NCI-H2196 treated with DMSO at 0.1 percent for 48 hours (cell line): ENCODE measurements at regions not wholly inside any gene's neighbourhood (a gene's known extent, or its start where the extent isn't known, plus 50 kb on each side); places are given as distances from the start of the nearest gene placed in this dataset.

Experiments used
- DNase-seq: peaks from one replicate; lab custom pipeline; 2025; ENCODE audit not compliant: unreplicated experiment; lab: John Stamatoyannopoulos, UW

DNA sequence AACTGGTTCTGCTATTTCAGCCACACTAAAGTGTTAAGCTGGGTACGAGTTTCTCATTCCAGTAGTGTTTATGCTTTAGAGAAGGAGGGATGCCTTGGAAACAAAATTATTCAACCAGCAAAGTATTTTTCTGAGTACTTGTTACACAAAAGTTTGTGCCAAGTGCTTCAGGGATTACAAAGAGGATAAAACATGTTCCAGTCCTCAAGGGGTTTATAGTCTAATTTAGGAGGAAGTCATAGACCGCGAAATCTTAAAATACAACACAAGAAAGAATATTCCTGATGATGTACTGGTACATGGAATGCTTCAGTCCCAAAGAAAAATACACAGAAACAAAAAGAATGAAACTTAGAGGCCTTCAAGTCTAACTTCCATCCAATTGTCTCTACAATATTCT lies 85.4 kb upstream of the NR4A3 start:
- DNase-seq: no peak

DNA sequence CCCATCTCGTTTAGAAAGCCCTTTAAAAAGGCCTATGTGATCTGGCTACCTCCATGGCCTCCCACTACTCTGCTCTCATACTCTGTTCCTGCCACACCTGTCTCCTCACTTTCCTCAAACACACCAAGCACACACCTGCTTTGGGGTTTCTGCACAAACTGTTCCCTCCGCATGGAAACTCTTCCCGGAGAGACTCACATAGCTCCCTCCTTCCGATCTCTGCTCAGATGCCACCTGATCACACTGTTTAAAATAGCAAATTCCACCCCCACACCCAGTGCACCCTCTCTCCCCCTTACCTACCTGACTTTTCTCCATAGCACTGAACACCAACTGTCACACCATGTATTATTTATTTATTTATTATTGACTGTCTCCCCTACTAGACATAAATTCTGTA lies 84.0 kb upstream of the NR4A3 start:
- no peak for DNase-seq

DNA sequence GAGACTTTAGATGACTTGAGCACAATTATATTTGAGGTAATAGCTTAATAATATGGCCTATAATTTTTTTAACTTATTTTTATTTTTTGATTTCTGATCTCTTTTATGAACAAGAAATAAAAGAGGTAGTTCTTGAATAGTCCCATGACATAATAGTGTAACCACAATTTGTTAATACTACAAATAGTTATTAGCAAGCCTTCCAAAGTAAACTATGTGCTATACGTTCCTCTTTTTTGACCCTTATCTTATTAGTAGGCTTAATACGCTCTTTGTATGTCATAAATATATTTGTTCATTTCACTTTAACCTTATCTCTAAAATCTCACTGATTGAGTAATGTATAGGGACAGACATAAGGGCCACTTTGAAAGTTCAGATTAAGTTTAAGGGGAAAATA lies 78.7 kb upstream of the NR4A3 start:
- no peak for DNase-seq

DNA sequence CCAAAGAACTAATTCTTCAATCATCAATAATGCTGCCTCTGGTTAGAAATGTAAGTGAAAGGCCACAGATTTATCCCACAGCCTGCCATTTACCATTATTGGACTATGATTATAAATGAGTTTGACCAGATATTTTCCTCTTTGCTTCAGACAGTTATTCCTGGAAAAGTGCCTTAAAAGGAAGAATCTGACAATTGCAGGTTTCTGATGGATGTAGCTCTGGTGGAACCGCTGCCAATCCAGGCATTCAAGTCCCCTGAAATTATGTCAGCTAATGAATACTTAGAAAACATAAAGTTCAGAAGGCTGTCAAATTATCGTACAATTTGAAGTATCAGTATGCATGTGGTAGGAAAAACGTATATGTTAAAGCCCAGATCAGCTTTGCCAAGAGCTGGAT lies 78.2 kb upstream of the NR4A3 start:
- no peak for DNase-seq

DNA sequence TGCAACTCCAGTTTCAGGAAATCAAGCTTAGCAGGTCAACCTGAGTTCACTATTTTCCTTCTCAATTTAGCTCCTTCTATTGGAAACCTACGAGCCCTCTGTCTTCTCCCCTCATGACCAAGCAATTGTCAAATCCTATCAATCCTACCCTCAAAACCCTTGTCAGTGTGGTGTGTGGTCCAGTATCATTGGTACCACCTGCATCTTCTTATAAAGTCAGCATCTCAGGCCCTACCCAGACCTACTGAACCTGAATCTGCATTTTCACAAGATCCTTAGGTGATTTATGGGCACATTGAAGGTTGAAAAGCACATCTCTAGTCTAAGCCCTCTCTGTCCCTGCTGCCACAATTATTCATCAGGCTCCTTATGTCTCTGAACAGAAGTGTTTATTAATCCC lies 77.6 kb upstream of the NR4A3 start:
- DNase-seq: no peak

DNA sequence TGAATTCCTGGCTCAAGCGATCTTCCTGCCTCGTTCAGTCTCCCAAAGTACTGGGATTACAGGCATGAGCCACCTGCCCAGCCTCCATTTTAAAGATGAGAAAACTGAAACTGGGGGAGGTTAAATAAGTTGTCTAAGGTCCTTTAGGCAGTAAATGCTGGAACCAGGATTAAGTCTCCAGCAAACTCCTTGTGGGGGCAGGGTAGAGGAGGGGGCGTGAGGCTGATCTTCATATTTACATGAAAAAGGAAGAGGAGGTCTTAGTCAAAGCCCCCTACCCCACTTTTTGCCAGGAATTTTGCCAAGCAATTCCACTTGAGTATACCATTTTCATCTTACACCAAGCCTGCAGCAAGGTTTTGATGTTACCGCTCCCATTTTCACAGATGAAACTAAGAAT lies 76.6 kb upstream of the NR4A3 start:
- no peak for DNase-seq

DNA sequence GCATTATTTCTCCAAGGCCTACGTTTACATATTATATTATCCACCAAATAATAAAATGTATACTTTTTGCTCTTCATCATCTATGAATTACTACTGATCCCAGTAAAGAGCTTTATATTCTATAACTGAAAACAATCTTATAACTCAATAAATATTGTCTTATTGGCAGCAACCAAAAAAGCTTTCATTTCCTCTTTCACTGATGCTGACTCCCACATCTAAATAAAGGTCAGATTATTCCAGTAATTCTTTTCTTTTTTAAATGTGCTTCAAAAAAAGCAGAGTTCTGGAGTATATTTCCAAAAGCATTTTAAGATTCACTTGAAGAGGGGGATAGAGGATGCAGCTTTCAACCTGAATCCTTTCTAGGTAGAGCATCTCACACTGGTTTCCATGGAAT lies 75.3 kb upstream of the NR4A3 start:
- no peak for DNase-seq

DNA sequence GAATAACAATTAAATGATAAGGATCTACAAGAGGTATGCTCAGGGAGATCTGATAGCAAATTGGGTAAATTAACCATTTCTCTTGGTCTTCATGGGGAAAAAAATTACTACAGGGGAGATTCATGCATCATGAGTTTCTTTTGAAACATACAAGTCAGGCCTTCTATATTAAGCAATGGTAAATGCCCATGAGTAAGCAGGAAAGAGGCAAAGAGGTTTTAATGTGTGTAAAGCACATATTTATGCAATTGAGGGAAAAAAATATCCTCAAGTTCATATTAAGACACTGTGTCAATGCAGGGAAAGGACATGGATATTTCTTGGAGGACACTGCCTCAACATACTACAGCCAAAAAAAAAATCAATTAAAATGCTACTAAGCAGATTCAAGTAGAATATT lies 73.4 kb upstream of the NR4A3 start:
- no peak for DNase-seq

DNA sequence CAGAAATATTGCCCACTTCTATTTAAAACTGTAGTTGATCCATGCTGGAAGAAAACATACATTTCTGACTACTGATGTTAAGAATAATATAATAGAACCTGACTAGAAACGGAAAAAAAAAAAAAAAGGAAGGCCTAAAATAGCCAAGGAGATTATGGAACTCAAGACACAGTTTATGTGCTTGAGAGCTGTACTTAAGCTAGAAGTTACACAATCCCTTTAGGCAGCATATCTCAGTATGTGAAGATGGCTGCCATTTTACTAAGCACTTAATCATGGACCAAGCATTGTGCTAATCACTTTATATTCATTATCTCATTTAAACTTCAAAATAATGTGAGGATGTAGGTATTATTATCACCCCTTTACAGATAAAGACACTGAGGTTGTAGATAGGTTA lies 73.0 kb upstream of the NR4A3 start:
- DNase-seq: no peak

DNA sequence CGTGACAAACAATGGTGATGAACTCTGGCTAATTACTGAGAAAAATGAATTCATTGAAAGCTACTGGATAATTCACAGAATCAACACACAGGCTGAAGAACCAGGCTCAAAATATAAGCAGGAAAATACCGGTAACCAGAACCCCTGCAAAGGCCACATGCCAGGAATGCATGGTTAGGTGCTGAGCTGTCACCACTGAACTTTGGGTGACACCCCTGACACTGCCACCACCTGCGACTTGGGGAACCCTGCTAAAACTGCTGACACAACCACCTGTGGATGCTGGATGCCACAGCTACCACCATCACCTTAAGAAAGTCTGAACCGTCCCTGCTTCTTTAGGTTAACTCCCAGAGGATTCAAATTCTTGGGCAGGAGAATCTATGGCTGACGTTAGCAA lies 72.0 kb upstream of the NR4A3 start:
- DNase-seq: no peak

DNA sequence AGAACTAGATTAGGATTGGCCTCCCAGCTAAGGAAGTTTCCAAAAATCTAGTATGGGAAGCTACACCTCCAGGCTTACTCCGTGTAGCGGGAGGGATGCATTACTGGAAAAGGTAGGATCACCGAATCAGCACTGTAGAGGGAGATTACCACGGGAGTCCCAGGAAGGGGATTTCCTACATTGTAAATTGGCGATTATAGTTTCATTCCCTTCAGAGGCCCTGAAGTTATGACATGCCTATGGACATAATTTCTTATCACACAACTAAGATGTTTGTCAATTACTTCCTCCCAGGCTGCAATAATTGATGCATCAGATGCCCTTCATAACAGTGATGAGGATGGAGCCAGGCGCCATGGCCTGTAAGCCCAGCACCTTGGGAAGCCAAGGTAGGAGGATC lies 71.2 kb upstream of the NR4A3 start:
- no peak for DNase-seq

DNA sequence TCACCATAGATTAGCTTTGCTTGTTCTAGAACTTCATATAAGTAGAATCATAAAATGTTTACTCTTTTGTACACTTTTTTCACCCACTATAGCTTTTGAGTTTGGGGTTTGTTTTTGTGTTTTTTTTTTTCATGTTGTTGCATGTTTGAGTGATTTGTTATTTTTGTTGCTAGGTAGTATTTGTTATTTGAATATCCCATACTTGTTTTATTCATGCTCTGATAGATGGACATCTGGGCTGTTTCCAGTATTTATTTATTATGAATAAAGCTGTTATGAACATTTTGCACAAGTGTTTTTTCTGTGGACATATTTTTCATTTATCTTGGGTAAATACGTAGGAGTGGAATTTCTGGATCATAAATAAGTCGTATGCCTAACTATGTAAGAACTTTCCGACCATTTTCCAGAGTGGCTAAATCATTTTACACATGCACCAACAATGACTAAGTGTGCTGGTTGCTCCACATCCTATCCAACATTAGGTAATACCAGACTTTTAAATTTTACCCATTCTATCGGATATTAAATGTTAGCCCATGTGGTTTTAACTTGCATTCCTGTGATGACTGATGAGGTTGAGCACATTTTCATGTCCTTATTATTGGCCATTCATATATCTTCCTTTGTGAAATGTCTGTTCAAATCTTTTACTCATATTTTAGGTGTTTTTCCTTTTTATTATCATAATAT lies 69.1 kb upstream of the NR4A3 start:
- DNase-seq: no peak

DNA sequence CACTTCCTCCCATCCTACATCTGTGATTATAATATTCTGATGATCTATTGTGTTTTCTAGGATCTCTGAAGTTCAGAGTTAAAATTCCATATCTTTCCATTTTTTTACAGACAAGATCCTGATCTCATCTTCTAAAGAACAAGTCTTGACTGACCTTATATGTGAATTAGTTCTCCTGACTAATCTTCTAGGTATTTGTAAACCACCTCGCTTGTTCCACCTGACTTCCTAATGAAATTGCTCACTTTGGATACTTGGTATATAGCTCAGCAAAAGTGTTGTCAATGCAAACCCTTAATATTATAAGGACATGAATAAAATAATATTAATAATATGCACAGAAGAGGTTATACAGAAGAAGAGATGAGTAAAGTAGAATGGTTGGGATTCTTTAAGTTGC lies 68.2 kb upstream of the NR4A3 start:
- DNase-seq: no peak

DNA sequence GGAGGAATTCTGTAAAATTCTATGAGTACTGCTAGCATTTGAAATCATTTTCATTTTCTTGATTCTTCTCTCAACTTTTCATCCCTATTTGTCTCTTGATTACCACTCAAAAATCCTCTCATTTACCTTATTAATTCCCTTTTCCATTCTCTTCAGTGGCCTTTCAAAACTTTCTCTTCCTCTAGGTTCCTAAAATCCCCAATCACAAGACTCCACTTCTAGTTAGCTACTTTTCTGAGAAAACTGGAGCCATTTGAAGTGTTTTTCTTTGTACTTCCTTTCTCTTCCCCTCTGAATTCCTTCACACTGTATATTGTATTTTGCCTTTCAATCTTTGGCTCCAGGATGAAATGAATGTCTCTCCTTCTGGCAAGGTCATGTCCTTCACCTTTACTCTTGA lies 61.3 kb upstream of the NR4A3 start:
- no peak for DNase-seq

DNA sequence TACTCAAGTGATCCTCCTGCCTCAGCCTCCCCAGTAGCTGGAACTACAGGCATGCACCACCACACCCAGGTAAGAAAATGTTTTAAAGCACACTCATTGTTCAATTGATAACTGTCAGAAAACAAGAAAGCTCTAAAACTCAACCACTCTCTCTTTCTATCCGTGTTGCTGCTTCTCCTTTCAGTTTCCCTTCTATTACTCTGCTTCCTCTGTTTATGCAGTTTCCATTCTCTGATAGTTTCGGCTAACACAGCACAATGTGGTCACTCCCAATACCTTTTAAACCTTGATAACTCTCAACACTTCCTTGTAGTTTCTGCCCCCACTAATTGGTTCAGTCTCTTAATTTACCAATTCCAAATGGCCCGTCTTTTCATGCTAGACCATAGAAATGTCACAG lies 59.2 kb upstream of the NR4A3 start:
- DNase-seq: no peak
